GM21528 (cell line): ENCODE measurements at regions not wholly inside any gene's neighbourhood (a gene's known extent, or its start where the extent isn't known, plus 50 kb on each side); places are given as distances from the start of the nearest gene placed in this dataset.
"Not testable (repeated sequence)": the region's sequence is repeated elsewhere in the genome, so short reads cannot be mapped to it uniquely, and the experiment has no call there.

Source experiments
- ATAC-seq: cut with Tn5 transposase; IDR thresholded peaks from one replicate; pipeline ENCODE4 v1.9.1; 2021; ENCODE audit warnings: mild to moderate bottlenecking, moderate library complexity; ENCODE audit not compliant: unreplicated experiment, low FRiP score

- ATAC-seq, result no peak
Measured at GRCh38 chr3:82448320-82448719, 686.9 kb upstream of the GBE1 start.

GRCh38 chr3:82428821-82429220 is 667.4 kb upstream of the GBE1 start:
- ATAC-seq, result not testable (repeated sequence)

- ATAC-seq, result no peak
Measured at GRCh38 chr3:82424031-82424339, 662.5 kb upstream of the GBE1 start.

GRCh38 chr3:82423268-82424030 is 662.0 kb upstream of the GBE1 start:
- no peak for ATAC-seq

GRCh38 chr3:82416830-82417229 is 655.4 kb upstream of the GBE1 start:
- no peak for ATAC-seq

- no peak for ATAC-seq
Measured at GRCh38 chr3:82416349-82416748, 654.9 kb upstream of the GBE1 start.

- no peak for ATAC-seq
Measured at GRCh38 chr3:82413171-82413570, 651.7 kb upstream of the GBE1 start.

GRCh38 chr3:82410366-82410765 is 648.9 kb upstream of the GBE1 start:
- no peak for ATAC-seq

GRCh38 chr3:82409842-82410241 is 648.4 kb upstream of the GBE1 start:
- no peak for ATAC-seq

GRCh38 chr3:82392203-82392775 is 630.8 kb upstream of the GBE1 start:
- no peak for ATAC-seq

- ATAC-seq, result no peak
Measured at GRCh38 chr3:82390868-82391267, 629.4 kb upstream of the GBE1 start.

GRCh38 chr3:82386647-82387046 is 625.2 kb upstream of the GBE1 start:
- ATAC-seq, result no peak

- no peak for ATAC-seq
Measured at GRCh38 chr3:82384181-82384580, 622.7 kb upstream of the GBE1 start.

GRCh38 chr3:82382831-82383230 is 621.4 kb upstream of the GBE1 start:
- no peak for ATAC-seq

- ATAC-seq, result no peak
Measured at GRCh38 chr3:82378392-82378791, 616.9 kb upstream of the GBE1 start.

GRCh38 chr3:82376883-82377282 is 615.4 kb upstream of the GBE1 start:
- ATAC-seq, result no peak

GRCh38 chr3:82373833-82374232 is 612.4 kb upstream of the GBE1 start:
- not testable (repeated sequence) for ATAC-seq

- no peak for ATAC-seq
Measured at GRCh38 chr3:82364827-82365226, 603.4 kb upstream of the GBE1 start.

GRCh38 chr3:82363131-82363530 is 601.7 kb upstream of the GBE1 start:
- ATAC-seq, result no peak

- no peak for ATAC-seq
Measured at GRCh38 chr3:82355228-82355627, 593.8 kb upstream of the GBE1 start.

GRCh38 chr3:82354228-82354627 is 592.8 kb upstream of the GBE1 start:
- ATAC-seq, result no peak

GRCh38 chr3:82353306-82354171 is 592.1 kb upstream of the GBE1 start:
- no peak for ATAC-seq
